ENCODE measurements at regions not wholly inside any gene's neighbourhood (a gene's known extent, or its start where the extent isn't known, plus 50 kb on each side); places are given as distances from the start of the nearest gene placed in this dataset.
A peak's percentile ranks its signal among the peaks of the same experiment; 100 is the strongest.

GRCh38 chr21:41689289-41689583, 77.6 kb downstream of the RIPK4 start:
- DNase-seq: no peak

GRCh38 chr21:41687633-41688032, 79.2 kb downstream of the RIPK4 start:
- DNase-seq: no peak

GRCh38 chr21:41686664-41687063, 80.2 kb downstream of the RIPK4 start:
- DNase-seq: no peak

GRCh38 chr21:41685511-41686149, 81.2 kb downstream of the RIPK4 start:
- DNase-seq: no peak

- DNase-seq: no peak
Observed at GRCh38 chr21:41684381-41685245, 82.2 kb downstream of the RIPK4 start.

- DNase-seq: no peak
Observed at GRCh38 chr21:41683815-41684214, 83.0 kb downstream of the RIPK4 start.

- DNase-seq: no peak
Observed at GRCh38 chr21:41682719-41683179, 84.1 kb downstream of the RIPK4 start.

GRCh38 chr21:41681939-41682718, 84.7 kb downstream of the RIPK4 start:
- DNase-seq: peak; percentile 4

GRCh38 chr21:41681348-41681801, 85.5 kb downstream of the RIPK4 start:
- DNase-seq: no peak

GRCh38 chr21:41680444-41681347, 86.2 kb downstream of the RIPK4 start:
- DNase-seq: no peak

GRCh38 chr21:41678924-41679318, 87.9 kb downstream of the RIPK4 start:
- peak; percentile 92 for DNase-seq

- peak; percentile 69 for DNase-seq
Observed at GRCh38 chr21:41678016-41678923, 88.6 kb downstream of the RIPK4 start.

GRCh38 chr21:41677671-41678015, 89.2 kb downstream of the RIPK4 start:
- DNase-seq: peak; percentile 56

GRCh38 chr21:41676198-41676597, 90.7 kb downstream of the RIPK4 start:
- DNase-seq: no peak

- DNase-seq: no peak
Observed at GRCh38 chr21:41675574-41675973, 91.3 kb downstream of the RIPK4 start.

- no peak for DNase-seq
Observed at GRCh38 chr21:41674402-41674801, 92.5 kb downstream of the RIPK4 start.

GRCh38 chr21:41673596-41674335, 93.1 kb downstream of the RIPK4 start:
- DNase-seq: no peak

- DNase-seq: no peak
Observed at GRCh38 chr21:41673071-41673470, 93.8 kb downstream of the RIPK4 start.

GRCh38 chr21:41672543-41672915, 94.3 kb downstream of the RIPK4 start:
- no peak for DNase-seq

- DNase-seq: no peak
Observed at GRCh38 chr21:41671859-41672542, 94.9 kb downstream of the RIPK4 start.
